AG04450 (cell line): ENCODE measurements at regions not wholly inside any gene's neighbourhood (a gene's known extent, or its start where the extent isn't known, plus 50 kb on each side); places are given as distances from the start of the nearest gene placed in this dataset.

Experiments
- CTCF ChIA-PET: fragments of 300-600, 350-600 bp; formaldehyde crosslinking; extraction: SDS; loops from one replicate; lab custom pipeline; 2022; ENCODE audit warnings: antibody characterized with exemption, inconsistent platforms; lab: Charles Lee
- POLR2A ChIA-PET: fragments of 350-600 bp; formaldehyde crosslinking; extraction: SDS; loops from one replicate; lab custom pipeline; 2021; ENCODE audit warnings: antibody characterized with exemption, inconsistent platforms; lab: Yijun Ruan, JAX
- DNase-seq: peaks from one replicate; pipeline ENCODE4 v3.0.0-alpha.2; 2011; ENCODE audit warnings: low read depth, low spot score
- H3K27ac ChIP-seq: one replicate; pipeline ENCODE4 v1.5.1; 2012; ENCODE audit warnings: low read depth, low read length, control low read depth
- H3K27me3 ChIP-seq: one replicate; pipeline ENCODE4 v1.6.0; 2012; ENCODE audit warnings: low read length; ENCODE audit not compliant: control insufficient read depth, insufficient read depth
- H3K4me3 ChIP-seq: 2 replicates; pipeline ENCODE4 v1.5.1; 2011; ENCODE audit warnings: mild to moderate bottlenecking, low read depth, low read length, control low read depth
- H3K9me3 ChIP-seq: 2 replicates; pipeline ENCODE4 v1.5.1; 2012; ENCODE audit warnings: low read length; ENCODE audit not compliant: control insufficient read depth, insufficient read depth
- CTCF ChIP-seq: IDR thresholded peaks from 2 replicates; pipeline ENCODE4 v1.5.1; 2011; ENCODE audit warnings: low read depth, low read length, control low read depth, inconsistent platforms

- CTCF ChIA-PET: no interaction called here
Measured at GRCh38 chr18:39951142-39951720, 2003.8 kb upstream of the PIK3C3 start.

GRCh38 chr18:39946623-39947061, 2008.4 kb upstream of the PIK3C3 start:
- ChIA-PET CTCF (no interaction called here), POLR2A (no interaction called here)
- Histone ChIP-seq H3K27ac (no peak overlapping the region), H3K27me3 (no peaks in the 10 kb centered on the region), H3K4me3 (no peak overlapping the region), H3K9me3 (no peaks in the 10 kb centered on the region)
- DNase-seq: peak; percentile 15
- TF ChIP-seq CTCF: no peak

More at GRCh38 chr18:39951142-39951720, 2003.8 kb upstream of the PIK3C3 start:
- DNase-seq: no peak
- H3K9me3 ChIP-seq: no peaks in the 10 kb centered on the region
- POLR2A ChIA-PET: no interaction called here
- TF ChIP-seq CTCF: no peak
- no peaks in the 10 kb centered on the region for H3K27me3 ChIP-seq
- H3K27ac ChIP-seq: no peak overlapping the region
- H3K4me3 ChIP-seq: no peak overlapping the region

DNA sequence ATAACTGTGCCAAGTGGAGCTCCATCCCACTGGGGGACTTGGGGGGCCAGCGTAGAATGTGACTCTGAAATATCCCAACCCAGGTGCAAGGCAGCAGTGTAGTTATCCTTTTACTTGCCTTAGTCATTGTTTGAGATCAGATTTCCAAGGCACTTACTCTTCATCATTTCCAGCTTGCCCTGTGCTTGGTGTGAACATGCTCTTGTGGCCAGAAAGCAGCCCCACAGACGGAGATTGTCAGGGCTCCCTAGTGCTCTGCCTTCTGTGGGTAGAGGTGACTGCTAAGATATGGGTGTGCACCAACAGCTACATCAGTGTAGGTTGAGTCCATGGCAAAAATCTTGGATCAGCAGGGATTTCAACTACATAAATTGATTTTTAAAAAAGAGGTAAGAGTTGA, 2010.0 kb upstream of the PIK3C3 start:
- DNase-seq: no peak
- no peak overlapping the region for H3K27ac ChIP-seq
- H3K27me3 ChIP-seq: no peaks in the 10 kb centered on the region
- TF ChIP-seq CTCF: no peak
- CTCF ChIA-PET: no interaction called here
- POLR2A ChIA-PET: no interaction called here
- no peaks in the 10 kb centered on the region for H3K9me3 ChIP-seq
- H3K4me3 ChIP-seq: no peak overlapping the region

- no peak overlapping the region for H3K4me3 ChIP-seq
- no peaks in the 10 kb centered on the region for H3K27me3 ChIP-seq
- CTCF ChIA-PET: no interaction called here
- no peak for DNase-seq
- POLR2A ChIA-PET: no interaction called here
- no peak overlapping the region for H3K27ac ChIP-seq
- TF ChIP-seq CTCF: no peak
- no peaks in the 10 kb centered on the region for H3K9me3 ChIP-seq
Measured at GRCh38 chr18:39942702-39943101, 2012.3 kb upstream of the PIK3C3 start.

- no peak overlapping the region for H3K27ac ChIP-seq
- POLR2A ChIA-PET: no interaction called here
- no peak for TF ChIP-seq CTCF
- CTCF ChIA-PET: no interaction called here
- H3K9me3 ChIP-seq: no peaks in the 10 kb centered on the region
- no peak overlapping the region for H3K4me3 ChIP-seq
- H3K27me3 ChIP-seq: no peaks in the 10 kb centered on the region
- no peak for DNase-seq
Measured at GRCh38 chr18:39938676-39939608, 2016.1 kb upstream of the PIK3C3 start.
